Upper lobe of left lung (tissue), 4 donors: ENCODE measurements at regions not wholly inside any gene's neighbourhood (a gene's known extent, or its start where the extent isn't known, plus 50 kb on each side); places are given as distances from the start of the nearest gene placed in this dataset.

Experiments used
- CTCF ChIP-seq, 6 experiments: fragments of 450-650 bp in 4 of 6; fragments of 200-600 bp in 2 of 6; sonication (generic) in 2 of 6; IDR thresholded peaks; one replicate each; pipeline ENCODE4 v1.5.1; 2016 to 2019; ENCODE audit warnings: antibody characterized with exemption in 6 of 6
- POLR2A ChIP-seq, 4 donors: fragments of 450-650 bp; IDR thresholded peaks; one replicate each; pipeline ENCODE4 v1.5.1; 2016 to 2017; ENCODE audit warnings: antibody characterized with exemption in 4 of 4, mild to moderate bottlenecking in 2 of 4

DNA sequence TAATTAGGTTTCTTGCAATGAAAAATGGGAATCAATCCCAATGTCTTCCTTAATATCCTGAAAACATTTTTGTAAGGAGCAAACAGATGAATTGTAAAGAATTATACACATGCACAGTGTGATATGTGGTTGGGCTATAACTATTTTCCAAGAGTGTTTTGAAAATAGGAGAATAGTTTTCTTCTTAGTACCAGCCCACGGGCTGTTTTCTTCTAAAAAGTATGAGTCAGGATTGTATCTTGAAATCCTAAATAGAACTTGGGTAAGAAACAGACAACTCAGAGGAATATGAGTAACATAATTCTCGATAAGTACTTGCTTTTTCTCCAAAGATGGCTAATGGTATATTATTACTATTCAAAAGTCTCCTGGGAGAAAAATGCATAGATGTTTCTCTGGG lies 136.7 kb downstream of the MAGEC2 start:
- TF ChIP-seq POLR2A (IDR thresholded peaks at IDR 0.05) = no peak
- TF ChIP-seq CTCF (IDR thresholded peaks at IDR 0.05) = no peak
